Keratinocyte (primary cell): ENCODE measurements at regions not wholly inside any gene's neighbourhood (a gene's known extent, or its start where the extent isn't known, plus 50 kb on each side); places are given as distances from the start of the nearest gene placed in this dataset.

Experiments used
- EZH2 ChIP-seq: IDR thresholded peaks from one replicate; pipeline ENCODE4 v1.6.1; 2012; ENCODE audit warnings: inconsistent platforms, mild to moderate bottlenecking, low read length, moderate library complexity
- TF ChIP-seq, protein P1 (sequence below), 3 experiments: IDR thresholded peaks in 1 of 3; conservative IDR thresholded peaks in 1 of 3; optimal IDR thresholded peaks in 1 of 3; 2 replicates in 2 of 3; 3 replicates in 1 of 3; pipeline versions ENCODE3 to v1.5.1; 2011; ENCODE audit warnings: low read length in 3 of 3, mild to moderate bottlenecking in 3 of 3, moderate library complexity in 2 of 3, control low read depth in 1 of 3, inconsistent platforms in 1 of 3; ENCODE audit not compliant: insufficient read depth in 2 of 3; ENCODE audit errors: extremely low read depth in 1 of 3

- TF ChIP-seq, protein P1, sequence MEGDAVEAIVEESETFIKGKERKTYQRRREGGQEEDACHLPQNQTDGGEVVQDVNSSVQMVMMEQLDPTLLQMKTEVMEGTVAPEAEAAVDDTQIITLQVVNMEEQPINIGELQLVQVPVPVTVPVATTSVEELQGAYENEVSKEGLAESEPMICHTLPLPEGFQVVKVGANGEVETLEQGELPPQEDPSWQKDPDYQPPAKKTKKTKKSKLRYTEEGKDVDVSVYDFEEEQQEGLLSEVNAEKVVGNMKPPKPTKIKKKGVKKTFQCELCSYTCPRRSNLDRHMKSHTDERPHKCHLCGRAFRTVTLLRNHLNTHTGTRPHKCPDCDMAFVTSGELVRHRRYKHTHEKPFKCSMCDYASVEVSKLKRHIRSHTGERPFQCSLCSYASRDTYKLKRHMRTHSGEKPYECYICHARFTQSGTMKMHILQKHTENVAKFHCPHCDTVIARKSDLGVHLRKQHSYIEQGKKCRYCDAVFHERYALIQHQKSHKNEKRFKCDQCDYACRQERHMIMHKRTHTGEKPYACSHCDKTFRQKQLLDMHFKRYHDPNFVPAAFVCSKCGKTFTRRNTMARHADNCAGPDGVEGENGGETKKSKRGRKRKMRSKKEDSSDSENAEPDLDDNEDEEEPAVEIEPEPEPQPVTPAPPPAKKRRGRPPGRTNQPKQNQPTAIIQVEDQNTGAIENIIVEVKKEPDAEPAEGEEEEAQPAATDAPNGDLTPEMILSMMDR (optimal IDR thresholded peaks at IDR 0.05 in 1 of 3, IDR thresholded peaks at IDR 0.05 in 1 of 3, conservative IDR thresholded peaks at IDR 0.05 in 1 of 3; ENCODE audit: extremely low read depth in 1 of 3, insufficient read depth in 2 of 3, low read length in 3 of 3), result no peak
- no peak for TF ChIP-seq EZH2
Observed at GRCh38 chr2:16168506-16169264, 228.3 kb downstream of the MYCN start.
